HEK293 (cell line): ENCODE measurements at regions not wholly inside any gene's neighbourhood (a gene's known extent, or its start where the extent isn't known, plus 50 kb on each side); places are given as distances from the start of the nearest gene placed in this dataset.

Experiments used
- CTCF ChIP-seq: fragments of 450-650 bp; formaldehyde crosslinking; IDR thresholded peaks from 2 replicates; pipeline ENCODE4 v1.5.1; 2016; ENCODE audit warnings: missing biosample characterization, missing genetic modification characterization
- ZNF133 ChIP-seq: fragments of 450-650 bp; formaldehyde crosslinking; IDR thresholded peaks from 2 replicates; pipeline ENCODE4 v1.5.1; 2016; ENCODE audit warnings: missing biosample characterization, missing genetic modification characterization
- ZNF239 ChIP-seq: fragments of 450-650 bp; formaldehyde crosslinking; IDR thresholded peaks from 2 replicates; pipeline ENCODE4 v1.5.1; 2016; ENCODE audit warnings: missing biosample characterization, missing genetic modification characterization
- ZNF274 ChIP-seq, 2 experiments: fragments of 200-500 bp in 1 of 2; fragments of 450-650 bp in 1 of 2; sonication (Bioruptor generic) in 1 of 2; formaldehyde crosslinking in 1 of 2; IDR thresholded peaks; 2 replicates each; pipeline versions ENCODE4 v1.5.1 to v1.6.1; 2014 to 2016; ENCODE audit warnings: borderline replicate concordance in 1 of 2, inconsistent platforms in 1 of 2, low read length in 1 of 2, missing biosample characterization in 1 of 2, missing genetic modification characterization in 1 of 2

GRCh38 chr3:154872074-154872473, 208.0 kb upstream of the MME start:
- TF ChIP-seq ZNF239 (tag by site-specific recombination), result no peak
- TF ChIP-seq CTCF, result no peak
- TF ChIP-seq ZNF133 (tag by site-specific recombination), result no peak
- no peak for TF ChIP-seq ZNF274 (IDR thresholded peaks at IDR 0.05; ENCODE audit: low read length)
- TF ChIP-seq ZNF274 (tag by site-specific recombination; IDR thresholded peaks at IDR 0.05; ENCODE audit: borderline replicate concordance), result no peak
